MM.1S (cell line): ENCODE measurements at regions not wholly inside any gene's neighbourhood (a gene's known extent, or its start where the extent isn't known, plus 50 kb on each side); places are given as distances from the start of the nearest gene placed in this dataset.

ENCODE experiments used
- DNase-seq: peaks from one replicate; pipeline ENCODE4 v3.0.0-alpha.2; 2015
- H2AFZ ChIP-seq: fragments of 300-600 bp; sonication (generic); 2 replicates; pipeline ENCODE4 v1.6.0; 2016; ENCODE audit warnings: antibody characterized with exemption, low read length
- H3F3A ChIP-seq: fragments of 300-600 bp; sonication (generic); 2 replicates; pipeline ENCODE4 v1.6.1; 2016; ENCODE audit warnings: mild to moderate bottlenecking, antibody characterized with exemption, low read length, moderate library complexity, mixed read lengths; ENCODE audit not compliant: insufficient read depth
- H3K27ac ChIP-seq: fragments of 300-600 bp; sonication (generic); 2 replicates; pipeline ENCODE4 v1.5.1; 2016; ENCODE audit warnings: mild to moderate bottlenecking, low read length
- H3K27me3 ChIP-seq: fragments of 300-600 bp; sonication (generic); replicated peaks from 2 replicates; pipeline ENCODE4 v1.6.0; 2016; ENCODE audit warnings: low read length; ENCODE audit not compliant: insufficient read depth
- H3K36me3 ChIP-seq: fragments of 300-600 bp; sonication (generic); replicated peaks from 2 replicates; pipeline ENCODE4 v1.6.1; 2016; ENCODE audit warnings: mild to moderate bottlenecking, low read length, mixed read lengths; ENCODE audit not compliant: insufficient read depth
- H3K4me1 ChIP-seq: fragments of 300-600 bp; sonication (generic); 2 replicates; pipeline ENCODE4 v1.6.1; 2016; ENCODE audit warnings: low read length, mixed read lengths
- H3K4me2 ChIP-seq: fragments of 300-600 bp; sonication (generic); 2 replicates; pipeline ENCODE4 v1.6.0; 2016; ENCODE audit warnings: low read depth, low read length
- H3K4me3 ChIP-seq: fragments of 300-600 bp; sonication (generic); 2 replicates; pipeline ENCODE4 v1.5.1; 2016; ENCODE audit warnings: low read length, mixed read lengths
- H3K79me2 ChIP-seq: fragments of 300-600 bp; sonication (generic); 2 replicates; pipeline ENCODE4 v1.6.1; 2016; ENCODE audit warnings: mixed run types, low read length, mixed read lengths
- H3K9ac ChIP-seq: fragments of 300-600 bp; sonication (generic); 2 replicates; pipeline ENCODE4 v1.6.1; 2016; ENCODE audit warnings: low read length, mixed read lengths
- H3K9me2 ChIP-seq: fragments of 300-600 bp; sonication (generic); replicated peaks from 2 replicates; pipeline ENCODE4 v1.6.1; 2016; ENCODE audit warnings: mild to moderate bottlenecking, low read length, mixed read lengths; ENCODE audit not compliant: insufficient read depth
- H3K9me3 ChIP-seq: fragments of 300-600 bp; sonication (generic); replicated peaks from 2 replicates; pipeline ENCODE4 v1.6.1; 2016; ENCODE audit warnings: mild to moderate bottlenecking, low read length, mixed read lengths; ENCODE audit not compliant: insufficient read depth
- H4K20me1 ChIP-seq: fragments of 300-600 bp; sonication (generic); 2 replicates; pipeline ENCODE4 v1.6.1; 2016; ENCODE audit warnings: mild to moderate bottlenecking, low read length, moderate library complexity, mixed read lengths; ENCODE audit not compliant: insufficient read depth
- EZH2 ChIP-seq: fragments of 300-600 bp; sonication (generic); optimal IDR thresholded peaks from 2 replicates; pipeline ENCODE3; 2017; ENCODE audit warnings: low read depth, mild to moderate bottlenecking, antibody characterized with exemption, low read length, mixed read lengths
- EZH2phosphoT487 ChIP-seq: fragments of 300-600 bp; sonication (generic); IDR thresholded peaks from 2 replicates; pipeline ENCODE4 v1.6.1; 2018; ENCODE audit warnings: antibody characterized with exemption, low read length
- TF ChIP-seq, protein P1 (sequence below): fragments of 300-600 bp; sonication (generic); IDR thresholded peaks from 2 replicates; pipeline ENCODE4 v1.5.1; 2016; ENCODE audit warnings: antibody characterized with exemption, low read length, mixed read lengths

DNA sequence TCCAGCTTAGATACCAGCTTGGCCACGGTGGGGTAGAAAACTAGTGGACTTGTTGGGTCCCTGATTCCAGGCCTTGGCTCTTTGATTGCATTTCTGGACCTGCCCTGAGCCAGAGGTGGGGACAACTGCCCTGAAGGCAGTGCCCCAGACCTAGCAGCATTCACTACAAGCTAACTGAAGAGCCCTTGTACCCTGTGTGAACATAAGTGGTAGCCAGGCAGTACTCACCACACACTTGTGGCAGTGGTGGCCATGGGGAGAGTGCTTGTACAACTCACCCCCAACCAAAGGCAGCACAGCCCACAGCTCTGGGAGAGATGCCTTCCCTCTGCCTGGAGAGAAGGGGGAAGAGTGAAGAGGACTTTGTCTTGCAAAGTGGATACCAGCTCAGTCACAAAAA, 177.3 kb upstream of the NAALADL2 start:
- Histone ChIP-seq H3K9me2 (no peaks in the 10 kb centered on the region), H4K20me1 (no peaks in the 10 kb centered on the region), H3K79me2 (no peaks in the 10 kb centered on the region), H3K9ac (no peak overlapping the region), H3K4me2 (no peak overlapping the region), H3F3A (no peaks in the 10 kb centered on the region), H3K9me3 (no peaks in the 10 kb centered on the region), H3K27ac (no peak overlapping the region), H3K36me3 (no peaks in the 10 kb centered on the region), H2AFZ (no peak overlapping the region), H3K27me3 (no peaks in the 10 kb centered on the region), H3K4me3 (no peak overlapping the region), H3K4me1 (no peaks in the 10 kb centered on the region)
- DNase-seq: no peak
- TF ChIP-seq EZH2phosphoT487 (no peak), EZH2 (no peak)
- TF ChIP-seq, protein P1, sequence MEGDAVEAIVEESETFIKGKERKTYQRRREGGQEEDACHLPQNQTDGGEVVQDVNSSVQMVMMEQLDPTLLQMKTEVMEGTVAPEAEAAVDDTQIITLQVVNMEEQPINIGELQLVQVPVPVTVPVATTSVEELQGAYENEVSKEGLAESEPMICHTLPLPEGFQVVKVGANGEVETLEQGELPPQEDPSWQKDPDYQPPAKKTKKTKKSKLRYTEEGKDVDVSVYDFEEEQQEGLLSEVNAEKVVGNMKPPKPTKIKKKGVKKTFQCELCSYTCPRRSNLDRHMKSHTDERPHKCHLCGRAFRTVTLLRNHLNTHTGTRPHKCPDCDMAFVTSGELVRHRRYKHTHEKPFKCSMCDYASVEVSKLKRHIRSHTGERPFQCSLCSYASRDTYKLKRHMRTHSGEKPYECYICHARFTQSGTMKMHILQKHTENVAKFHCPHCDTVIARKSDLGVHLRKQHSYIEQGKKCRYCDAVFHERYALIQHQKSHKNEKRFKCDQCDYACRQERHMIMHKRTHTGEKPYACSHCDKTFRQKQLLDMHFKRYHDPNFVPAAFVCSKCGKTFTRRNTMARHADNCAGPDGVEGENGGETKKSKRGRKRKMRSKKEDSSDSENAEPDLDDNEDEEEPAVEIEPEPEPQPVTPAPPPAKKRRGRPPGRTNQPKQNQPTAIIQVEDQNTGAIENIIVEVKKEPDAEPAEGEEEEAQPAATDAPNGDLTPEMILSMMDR: no peak

DNA sequence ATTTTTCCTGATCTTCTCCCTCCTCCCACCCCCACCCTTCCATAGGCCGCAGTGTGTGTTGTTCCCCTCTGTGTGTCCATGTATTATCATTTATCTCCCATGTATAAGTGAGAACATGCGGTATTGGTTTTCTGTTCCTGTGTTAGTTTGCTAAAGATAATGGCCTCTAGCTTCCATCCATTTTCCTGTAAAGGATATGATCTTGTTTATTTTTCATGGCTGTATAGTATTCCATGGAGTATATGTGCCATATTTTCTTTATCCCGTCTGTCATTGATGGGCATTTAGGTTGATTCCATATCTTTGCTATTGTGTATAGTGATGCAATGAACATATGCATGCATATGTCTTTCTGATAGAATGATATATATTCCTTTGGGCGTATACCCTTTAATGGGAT, 173.3 kb upstream of the NAALADL2 start:
- Histone ChIP-seq H3K27me3 (no peaks in the 10 kb centered on the region), H3K9me2 (no peaks in the 10 kb centered on the region), H3K36me3 (no peaks in the 10 kb centered on the region), H3K79me2 (no peaks in the 10 kb centered on the region), H3K9me3 (no peaks in the 10 kb centered on the region), H3K27ac (no peak overlapping the region), H3K9ac (no peak overlapping the region), H3F3A (no peaks in the 10 kb centered on the region), H3K4me1 (no peaks in the 10 kb centered on the region), H3K4me3 (no peak overlapping the region), H2AFZ (no peak overlapping the region), H3K4me2 (no peak overlapping the region), H4K20me1 (no peaks in the 10 kb centered on the region)
- TF ChIP-seq EZH2phosphoT487: no peak
- TF ChIP-seq, protein P1: no peak
- DNase-seq: no peak

DNA sequence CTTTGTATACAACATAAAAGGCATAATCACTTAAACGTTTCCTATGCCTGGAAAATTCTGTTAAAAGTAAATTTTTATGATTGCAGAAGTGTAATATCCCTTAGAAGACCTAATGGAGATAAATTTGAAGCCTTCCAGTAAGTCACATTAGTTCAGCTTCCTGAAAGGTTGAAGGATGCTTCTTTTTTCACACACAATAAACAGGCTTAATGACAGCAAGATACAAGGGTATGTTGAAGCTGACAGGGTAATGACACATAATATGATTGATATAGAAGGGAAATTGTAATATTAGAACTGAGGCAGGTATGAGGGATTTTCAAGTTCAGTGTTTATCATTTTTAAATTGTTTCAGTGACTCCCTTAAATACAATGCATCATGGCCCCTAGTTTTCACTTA, 161.8 kb upstream of the NAALADL2 start:
- H3F3A ChIP-seq: no peaks in the 10 kb centered on the region
- H3K27me3 ChIP-seq: no peaks in the 10 kb centered on the region
- no peak overlapping the region for H3K4me3 ChIP-seq
- H3K9me2 ChIP-seq: no peaks in the 10 kb centered on the region
- no peak for DNase-seq
- no peaks in the 10 kb centered on the region for H3K4me1 ChIP-seq
- H3K36me3 ChIP-seq: no peaks in the 10 kb centered on the region
- H3K27ac ChIP-seq: no peak overlapping the region
- H4K20me1 ChIP-seq: no peaks in the 10 kb centered on the region
- no peak for TF ChIP-seq EZH2
- TF ChIP-seq, protein P1: no peak
- TF ChIP-seq EZH2phosphoT487: no peak
- H3K9ac ChIP-seq: no peak overlapping the region
- H3K4me2 ChIP-seq: no peak overlapping the region
- H3K79me2 ChIP-seq: no peaks in the 10 kb centered on the region
- H2AFZ ChIP-seq: no peak overlapping the region
- H3K9me3 ChIP-seq: no peaks in the 10 kb centered on the region
